CD8-positive, alpha-beta memory T cell (primary cell): ENCODE measurements at regions not wholly inside any gene's neighbourhood (a gene's known extent, or its start where the extent isn't known, plus 50 kb on each side); places are given as distances from the start of the nearest gene placed in this dataset.

ENCODE experiments used
- CTCF ChIA-PET: fragments of 350-600 bp; sonication (Branson Sonifier 250); formaldehyde crosslinking; loops from one replicate; lab custom pipeline; 2021; ENCODE audit warnings: antibody characterized with exemption; lab: Charles Lee
- POLR2A ChIA-PET: fragments of 350-600 bp; sonication (Branson Sonifier 250); formaldehyde crosslinking; loops from one replicate; lab custom pipeline; 2021; ENCODE audit warnings: antibody characterized with exemption; lab: Charles Lee
- DNase-seq, 5 donors: peaks; one replicate each; pipeline versions ENCODE4 v3.0.0 to v3.0.0-alpha.2; 2020 to 2022; ENCODE audit warnings: mixed read lengths in 1 of 5
- H3K27ac ChIP-seq: one replicate; pipeline ENCODE4 v1.7.0; 2013; ENCODE audit warnings: low read depth, mild to moderate bottlenecking, low read length, moderate library complexity
- H3K27me3 ChIP-seq: 2 replicates; pipeline ENCODE4 v1.7.0; 2013; ENCODE audit warnings: low read length, mild to moderate bottlenecking; ENCODE audit not compliant: insufficient read depth, poor library complexity, severe bottlenecking
- H3K36me3 ChIP-seq: 2 replicates; pipeline ENCODE4 v1.7.0; 2013; ENCODE audit warnings: mild to moderate bottlenecking, low read length, moderate library complexity; ENCODE audit not compliant: insufficient read depth
- H3K4me1 ChIP-seq: 2 replicates; pipeline ENCODE4 v1.7.0; 2013; ENCODE audit warnings: mild to moderate bottlenecking, low read length, moderate library complexity; ENCODE audit not compliant: insufficient read depth
- H3K4me3 ChIP-seq: 2 replicates; pipeline ENCODE4 v1.7.0; 2013; ENCODE audit warnings: mild to moderate bottlenecking, low read length
- H3K9me3 ChIP-seq: 2 replicates; pipeline ENCODE4 v1.7.0; 2013; ENCODE audit warnings: mild to moderate bottlenecking, low read length
- H3K27ac Mint-ChIP-seq, 8 donors: one replicate each; pipeline ENCODE4 v1.8.0; 2020 to 2021; ENCODE audit warnings: mixed read lengths in 8 of 8, mild to moderate bottlenecking in 6 of 8, inconsistent platforms in 3 of 8, moderate library complexity in 3 of 8
- H3K27me3 Mint-ChIP-seq, 2 donors: one replicate each; pipeline ENCODE4 v1.8.0; 2020 to 2021; ENCODE audit warnings: mixed read lengths in 2 of 2, mild to moderate bottlenecking in 1 of 2, moderate library complexity in 1 of 2
- H3K36me3 Mint-ChIP-seq, 3 donors: one replicate each; pipeline ENCODE4 v1.8.0; 2020 to 2021; ENCODE audit warnings: mixed read lengths in 3 of 3, inconsistent platforms in 1 of 3, mild to moderate bottlenecking in 1 of 3
- H3K4me1 Mint-ChIP-seq, 3 donors: one replicate each; pipeline ENCODE4 v1.8.0; 2020 to 2021; ENCODE audit warnings: mixed read lengths in 3 of 3, inconsistent platforms in 1 of 3, mild to moderate bottlenecking in 1 of 3
- H3K4me3 Mint-ChIP-seq, 7 donors: one replicate each; pipeline ENCODE4 v1.8.0; 2020 to 2021; ENCODE audit warnings: mixed read lengths in 7 of 7, mild to moderate bottlenecking in 6 of 7, moderate library complexity in 4 of 7, inconsistent platforms in 2 of 7
- H3K9me3 Mint-ChIP-seq, 5 donors: one replicate each; pipeline ENCODE4 v1.8.0; 2020 to 2022; ENCODE audit warnings: mixed read lengths in 5 of 5, mild to moderate bottlenecking in 3 of 5, moderate library complexity in 2 of 5, inconsistent platforms in 1 of 5

GRCh38 chr9:119003201-119003611, 366.0 kb downstream of the BRINP1 start:
- Mint-ChIP-seq H3K36me3 (no peaks in the 10 kb centered on the region), H3K4me3 (no peak overlapping the region), H3K4me1 (no peaks in the 10 kb centered on the region), H3K27me3 (peaks cover 0 to 2% of the 10 kb centered on the region in 2 donors), H3K9me3 (peaks cover 0 to 14% (median 7%) of the 10 kb centered on the region in 5 donors), H3K27ac (no peak overlapping the region)
- DNase-seq, result no peak
- Histone ChIP-seq H3K9me3 (no peaks in the 10 kb centered on the region), H3K4me1 (no peaks in the 10 kb centered on the region), H3K4me3 (no peak overlapping the region), H3K36me3 (no peaks in the 10 kb centered on the region), H3K27me3 (no peaks in the 10 kb centered on the region), H3K27ac (no peak overlapping the region)
- ChIA-PET CTCF (no interaction called here), POLR2A (no interaction called here)

- ChIA-PET POLR2A (no interaction called here), CTCF (no interaction called here)
- Histone ChIP-seq H3K36me3 (no peaks in the 10 kb centered on the region), H3K27ac (no peak overlapping the region), H3K4me1 (no peaks in the 10 kb centered on the region), H3K4me3 (no peak overlapping the region), H3K27me3 (no peaks in the 10 kb centered on the region), H3K9me3 (no peaks in the 10 kb centered on the region)
- Mint-ChIP-seq H3K27ac (no peak overlapping the region), H3K4me1 (no peaks in the 10 kb centered on the region), H3K4me3 (no peak overlapping the region), H3K9me3 (peaks cover 0 to 14% (median 9%) of the 10 kb centered on the region in 5 donors), H3K27me3 (peaks cover 0 to 2% of the 10 kb centered on the region in 2 donors), H3K36me3 (no peaks in the 10 kb centered on the region)
- DNase-seq, result no peak
These were observed 365.2 kb downstream of the BRINP1 start for GRCh38 chr9:119003882-119004617.

DNA sequence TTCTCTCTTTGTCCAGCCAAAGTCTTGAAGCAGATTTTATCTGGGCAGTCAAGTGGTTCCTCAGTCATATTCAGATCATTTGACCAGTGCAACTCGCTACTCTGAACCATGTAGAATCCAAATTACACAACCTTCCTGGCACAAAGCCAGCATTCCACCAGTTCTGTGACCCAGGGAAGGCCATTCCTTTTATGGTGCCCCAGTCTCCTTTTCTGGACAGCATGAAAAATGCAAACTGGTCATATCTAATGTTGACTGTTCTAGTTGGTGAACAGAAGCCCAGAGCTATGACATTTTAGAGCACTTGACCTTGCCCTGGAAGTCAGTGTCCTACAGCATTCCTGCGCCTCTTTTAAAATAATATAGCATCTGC, 364.6 kb downstream of the BRINP1 start:
- Mint-ChIP-seq H3K27me3 (peaks cover 0 to 2% of the 10 kb centered on the region in 2 donors), H3K9me3 (peaks cover 0 to 14% (median 9%) of the 10 kb centered on the region in 5 donors), H3K4me1 (no peaks in the 10 kb centered on the region), H3K4me3 (no peak overlapping the region), H3K27ac (no peak overlapping the region), H3K36me3 (no peaks in the 10 kb centered on the region)
- no peaks in the 10 kb centered on the region for H3K4me1 ChIP-seq
- H3K36me3 ChIP-seq, result no peaks in the 10 kb centered on the region
- ChIA-PET POLR2A (no interaction called here), CTCF (no interaction called here)
- H3K27ac ChIP-seq, result no peak overlapping the region
- no peaks in the 10 kb centered on the region for H3K9me3 ChIP-seq
- no peak for DNase-seq
- H3K27me3 ChIP-seq, result no peaks in the 10 kb centered on the region
- H3K4me3 ChIP-seq, result no peak overlapping the region

DNA sequence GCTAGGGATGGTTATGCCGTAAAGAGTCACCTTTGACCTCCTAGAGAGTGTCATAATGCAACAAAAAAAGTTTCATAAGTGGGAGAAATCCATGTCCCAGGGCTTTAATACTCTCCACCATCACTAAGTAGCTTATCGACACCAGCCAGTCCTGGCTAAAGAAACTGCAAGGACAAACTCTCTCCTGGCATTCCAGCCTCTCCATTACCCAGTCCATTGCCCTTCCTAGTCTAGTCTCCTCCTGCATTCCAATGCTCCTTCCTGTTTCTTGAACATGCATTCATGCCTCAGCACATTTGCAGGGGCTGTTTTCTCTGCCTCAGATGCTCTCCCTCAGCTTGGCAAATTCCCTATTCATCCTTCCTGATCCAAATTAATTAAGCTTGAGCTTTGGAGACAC, 364.1 kb downstream of the BRINP1 start:
- POLR2A ChIA-PET, result no interaction called here
- H3K9me3 ChIP-seq, result no peaks in the 10 kb centered on the region
- Mint-ChIP-seq H3K27ac (no peak overlapping the region), H3K4me3 (no peak overlapping the region), H3K4me1 (no peaks in the 10 kb centered on the region), H3K9me3 (peaks cover 0 to 14% (median 6%) of the 10 kb centered on the region in 5 donors), H3K27me3 (peaks cover 0 to 2% of the 10 kb centered on the region in 2 donors), H3K36me3 (no peaks in the 10 kb centered on the region)
- no peaks in the 10 kb centered on the region for H3K4me1 ChIP-seq
- no peaks in the 10 kb centered on the region for H3K27me3 ChIP-seq
- no peak overlapping the region for H3K27ac ChIP-seq
- H3K36me3 ChIP-seq, result no peaks in the 10 kb centered on the region
- CTCF ChIA-PET, result no interaction called here
- H3K4me3 ChIP-seq, result no peak overlapping the region
- DNase-seq, result no peak

DNA sequence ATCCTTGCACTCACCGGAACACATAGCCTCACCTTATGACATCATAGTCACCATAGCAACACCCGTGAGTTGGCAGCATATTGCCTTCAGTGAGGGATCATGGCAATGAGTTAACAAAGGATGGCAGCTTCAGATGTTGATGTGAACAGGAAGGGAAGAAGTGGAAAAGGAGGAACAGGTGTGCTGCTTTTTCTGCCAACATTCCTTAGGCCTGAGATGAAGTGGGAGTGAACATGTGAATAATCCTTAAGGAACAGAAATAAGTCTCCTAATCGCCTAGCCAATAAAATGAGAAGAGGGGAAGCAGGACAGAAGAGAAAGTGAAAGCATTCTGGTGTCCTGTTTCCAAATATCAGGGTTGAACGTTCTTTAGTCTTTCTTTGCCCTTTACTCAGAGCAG, 360.0 kb downstream of the BRINP1 start:
- no peak overlapping the region for H3K27ac ChIP-seq
- H3K9me3 Mint-ChIP-seq, result peaks cover 2 to 12% (median 7%) of the 10 kb centered on the region in 5 donors
- no peaks in the 10 kb centered on the region for H3K36me3 Mint-ChIP-seq
- no peak overlapping the region for H3K27ac Mint-ChIP-seq
- POLR2A ChIA-PET, result no interaction called here
- H3K4me1 Mint-ChIP-seq, result no peaks in the 10 kb centered on the region
- H3K4me1 ChIP-seq, result no peaks in the 10 kb centered on the region
- no peaks in the 10 kb centered on the region for H3K9me3 ChIP-seq
- H3K27me3 ChIP-seq, result no peaks in the 10 kb centered on the region
- H3K4me3 Mint-ChIP-seq, result no peak overlapping the region
- no peak overlapping the region for H3K4me3 ChIP-seq
- no peak for DNase-seq
- no peaks in the 10 kb centered on the region for H3K36me3 ChIP-seq
- CTCF ChIA-PET, result no interaction called here
- peaks cover 0 to 2% of the 10 kb centered on the region in 2 donors for H3K27me3 Mint-ChIP-seq

DNA sequence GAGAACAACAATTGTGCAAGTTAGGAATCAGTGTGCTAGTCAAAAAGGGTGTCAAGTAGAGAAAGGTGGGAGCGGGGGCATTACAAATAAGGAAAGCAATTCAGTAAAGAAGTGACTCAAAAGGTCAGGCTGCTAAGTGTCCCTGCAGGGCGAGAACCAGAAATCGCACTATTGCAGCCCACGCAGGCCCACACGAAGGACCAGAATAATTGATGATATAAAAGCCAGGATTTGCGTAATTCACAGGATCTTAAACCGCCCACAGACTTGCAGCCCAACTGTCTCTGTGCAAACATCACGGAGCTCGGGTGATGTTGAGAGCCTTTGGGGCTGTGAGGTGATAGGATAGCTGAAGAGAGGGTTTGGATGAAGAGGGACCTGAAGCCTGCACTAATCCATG, 349.0 kb downstream of the BRINP1 start:
- no peak for DNase-seq
- Mint-ChIP-seq H3K4me1 (no peaks in the 10 kb centered on the region), H3K27ac (no peak overlapping the region), H3K36me3 (no peaks in the 10 kb centered on the region), H3K4me3 (no peak overlapping the region), H3K9me3 (peaks cover 0 to 9% (median 0%) of the 10 kb centered on the region in 5 donors), H3K27me3 (no peaks in the 10 kb centered on the region)
- no peaks in the 10 kb centered on the region for H3K9me3 ChIP-seq
- H3K4me1 ChIP-seq, result no peaks in the 10 kb centered on the region
- no peak overlapping the region for H3K27ac ChIP-seq
- no peaks in the 10 kb centered on the region for H3K27me3 ChIP-seq
- no peaks in the 10 kb centered on the region for H3K36me3 ChIP-seq
- H3K4me3 ChIP-seq, result no peak overlapping the region
- ChIA-PET POLR2A (no interaction called here), CTCF (no interaction called here)

DNA sequence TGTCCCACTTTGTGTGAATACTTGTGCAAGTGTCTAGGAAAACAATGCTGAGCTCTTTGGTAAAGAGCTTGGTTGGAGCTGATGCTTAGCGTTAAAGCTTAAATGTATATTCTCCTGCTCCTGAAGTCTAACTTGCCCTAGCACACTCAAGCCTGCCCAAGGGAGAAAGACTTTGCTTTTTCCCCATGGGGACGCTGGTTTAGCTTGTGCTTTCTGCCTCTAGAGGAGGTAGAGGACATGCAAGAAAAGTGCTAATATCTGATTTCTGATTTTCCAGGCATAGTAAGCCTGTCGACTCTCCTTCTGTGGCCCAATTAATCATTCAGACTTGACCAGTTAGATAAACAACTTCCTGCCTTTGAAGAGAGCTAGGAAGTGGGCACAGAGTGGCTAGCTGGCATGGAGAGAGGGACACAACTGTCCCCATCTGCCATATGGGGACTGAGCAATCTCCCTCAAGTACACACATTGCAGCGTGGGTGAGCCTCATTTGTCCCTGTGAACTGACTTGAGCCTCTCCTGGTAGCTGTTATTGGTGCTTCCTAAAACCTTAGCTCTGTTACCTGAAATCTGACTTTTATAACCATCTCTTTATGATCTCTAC, 348.4 kb downstream of the BRINP1 start:
- no peak for DNase-seq
- H3K4me1 Mint-ChIP-seq, result no peaks in the 10 kb centered on the region
- Histone ChIP-seq H3K4me3 (no peak overlapping the region), H3K36me3 (no peaks in the 10 kb centered on the region), H3K9me3 (no peaks in the 10 kb centered on the region), H3K4me1 (no peaks in the 10 kb centered on the region), H3K27me3 (no peaks in the 10 kb centered on the region), H3K27ac (no peak overlapping the region)
- no peaks in the 10 kb centered on the region for H3K36me3 Mint-ChIP-seq
- peaks cover 0 to 4% (median 0%) of the 10 kb centered on the region in 5 donors for H3K9me3 Mint-ChIP-seq
- ChIA-PET POLR2A (no interaction called here), CTCF (no interaction called here)
- H3K4me3 Mint-ChIP-seq, result no peak overlapping the region
- no peak overlapping the region for H3K27ac Mint-ChIP-seq
- no peaks in the 10 kb centered on the region for H3K27me3 Mint-ChIP-seq

- H3K4me1 Mint-ChIP-seq, result no peaks in the 10 kb centered on the region
- POLR2A ChIA-PET, result no interaction called here
These were observed 343.1 kb downstream of the BRINP1 start for GRCh38 chr9:119026120-119026519.

More at GRCh38 chr9:119026120-119026519, 343.1 kb downstream of the BRINP1 start:
- DNase-seq, result no peak
- no peaks in the 10 kb centered on the region for H3K4me1 ChIP-seq
- Mint-ChIP-seq H3K27me3 (no peaks in the 10 kb centered on the region), H3K27ac (no peak overlapping the region), H3K9me3 (peaks cover 0 to 8% (median 3%) of the 10 kb centered on the region in 5 donors), H3K4me3 (no peak overlapping the region), H3K36me3 (no peaks in the 10 kb centered on the region)
- CTCF ChIA-PET, result no interaction called here
- H3K27me3 ChIP-seq, result no peaks in the 10 kb centered on the region
- H3K4me3 ChIP-seq, result no peak overlapping the region
- no peaks in the 10 kb centered on the region for H3K9me3 ChIP-seq
- no peaks in the 10 kb centered on the region for H3K36me3 ChIP-seq
- no peak overlapping the region for H3K27ac ChIP-seq
